OCI-LY7 (cell line): ENCODE measurements at regions not wholly inside any gene's neighbourhood (a gene's known extent, or its start where the extent isn't known, plus 50 kb on each side); places are given as distances from the start of the nearest gene placed in this dataset.

ENCODE experiments used
- BruUV-seq: library from RNA; stranded (reverse); fragments of 400-500 nt; replicated peaks from 2 replicates; lab custom pipeline; 2021; lab: Mats Ljungman, UMichigan
- CTCF ChIA-PET: fragments of 300-600 bp; sonication (Branson Sonifier 250); formaldehyde crosslinking; loops from one replicate; lab custom pipeline; 2022; ENCODE audit warnings: antibody characterized with exemption; ENCODE audit not compliant: unreplicated experiment; lab: Charles Lee
- POLR2A ChIA-PET: fragments of 300-600 bp; sonication (Branson Sonifier 250); formaldehyde crosslinking; loops from one replicate; lab custom pipeline; 2022; ENCODE audit warnings: antibody characterized with exemption; lab: Charles Lee
- DNase-seq: peaks from one replicate; pipeline ENCODE4 v3.0.0-alpha.2; 2015; ENCODE audit warnings: low spot score
- H2AFZ ChIP-seq: fragments of 200-600 bp; sonication (generic), shearing (Covaris generic); 2 replicates; pipeline ENCODE4 v1.6.1; 2014; ENCODE audit warnings: mild to moderate bottlenecking, antibody characterized with exemption, low read length, moderate library complexity
- H3K27ac ChIP-seq: fragments of 200-600 bp; sonication (generic); 2 replicates; pipeline ENCODE4 v1.5.1; 2014; ENCODE audit warnings: mixed run types, low read depth, mild to moderate bottlenecking, moderate library complexity, low read length, inconsistent platforms; ENCODE audit not compliant: poor library complexity, severe bottlenecking
- H3K36me3 ChIP-seq: fragments of 200-600 bp; sonication (generic); 2 replicates; pipeline ENCODE4 v1.6.1; 2014; ENCODE audit warnings: mild to moderate bottlenecking, antibody characterized with exemption, low read length, moderate library complexity, mixed read lengths; ENCODE audit not compliant: insufficient read depth
- H3K4me1 ChIP-seq: fragments of 200-600 bp; sonication (generic); 2 replicates; pipeline ENCODE4 v1.5.1; 2014; ENCODE audit warnings: mild to moderate bottlenecking, low read length; ENCODE audit not compliant: insufficient read depth, poor library complexity, severe bottlenecking
- H3K4me2 ChIP-seq: fragments of 200-600 bp; sonication (generic); 2 replicates; pipeline ENCODE4 v1.6.1; 2014; ENCODE audit warnings: mild to moderate bottlenecking, low read length
- H3K4me3 ChIP-seq: fragments of 200-600 bp; sonication (generic); 2 replicates; pipeline ENCODE4 v1.5.1; 2014; ENCODE audit warnings: mild to moderate bottlenecking, low read depth, low read length; ENCODE audit not compliant: poor library complexity, severe bottlenecking
- H3K79me2 ChIP-seq: fragments of 200-600 bp; sonication (generic); 2 replicates; pipeline ENCODE4 v1.6.1; 2016; ENCODE audit warnings: low read depth, mild to moderate bottlenecking, low read length, moderate library complexity, mixed read lengths; ENCODE audit not compliant: insufficient read depth
- H3K9me2 ChIP-seq: fragments of 200-600 bp; sonication (generic); 2 replicates; pipeline ENCODE4 v1.6.1; 2016; ENCODE audit warnings: mild to moderate bottlenecking, low read length, mixed read lengths; ENCODE audit not compliant: insufficient read depth
- H3K9me3 ChIP-seq: fragments of 200-600 bp; sonication (generic); 2 replicates; pipeline ENCODE4 v1.6.1; 2014; ENCODE audit warnings: mild to moderate bottlenecking, mixed run types, low read length, mixed read lengths
- H4K20me1 ChIP-seq: fragments of 200-600 bp; sonication (generic); 2 replicates; pipeline ENCODE4 v1.6.1; 2014; ENCODE audit warnings: mild to moderate bottlenecking, antibody characterized with exemption, low read length, moderate library complexity, mixed read lengths; ENCODE audit not compliant: insufficient read depth
- EZH2phosphoT487 ChIP-seq: fragments of 200-600 bp; sonication (generic); IDR thresholded peaks from 2 replicates; pipeline ENCODE4 v1.6.1; 2018; ENCODE audit warnings: low read depth, borderline replicate concordance, mild to moderate bottlenecking, mixed run types, antibody characterized with exemption, low read length, moderate library complexity, mixed read lengths
- intact Hi-C: fragments of 100-400 bp; cut with micrococcal nuclease; formaldehyde crosslinking; loops from one replicate; pipeline ENCODE4 v1.10.0; 2022; ENCODE audit not compliant: unreplicated experiment
- TF ChIP-seq, protein P1 (sequence below): fragments of 200-600 bp; sonication (generic); conservative IDR thresholded peaks from 2 replicates; pipeline ENCODE4 v1.5.1; 2014; ENCODE audit warnings: mild to moderate bottlenecking, antibody characterized with exemption, low read length, moderate library complexity, mixed read lengths

DNA sequence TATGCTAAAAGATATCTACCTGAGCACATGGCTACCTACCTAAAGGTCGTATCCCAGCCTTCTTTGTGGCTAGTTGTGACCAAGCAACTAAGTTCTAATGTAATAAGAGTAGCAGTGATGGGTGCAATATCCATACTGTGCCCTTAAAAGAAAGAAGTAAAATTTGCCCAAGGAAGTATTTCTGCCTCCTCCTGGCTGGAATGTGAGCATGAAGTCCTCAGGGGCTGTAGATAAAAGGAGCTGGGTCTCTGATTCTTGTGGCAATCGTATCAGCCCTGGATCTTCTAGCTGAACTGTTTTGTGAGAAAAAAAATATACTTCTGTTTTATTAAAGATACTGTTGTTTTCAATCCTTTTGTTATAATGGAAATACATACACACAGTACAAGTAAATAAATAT is 217.4 kb downstream of the GPAT3 start:
- intact Hi-C loops = no loop called here
- Histone ChIP-seq H3K4me3 (no peak overlapping the region), H3K9me3 (no peaks in the 10 kb centered on the region), H4K20me1 (no peaks in the 10 kb centered on the region), H2AFZ (no peak overlapping the region), H3K79me2 (no peaks in the 10 kb centered on the region), H3K9me2 (no peaks in the 10 kb centered on the region), H3K4me1 (no peaks in the 10 kb centered on the region), H3K4me2 (no peak overlapping the region), H3K27ac (no peak overlapping the region), H3K36me3 (no peaks in the 10 kb centered on the region)
- POLR2A ChIA-PET = interaction anchor here (0.7 kb wide), 1 partner anchor 138 kb away, joined by 3 read pairs; no protein-coding TSS in a partner anchor
- TF ChIP-seq EZH2phosphoT487 = no peak
- TF ChIP-seq, protein P1, sequence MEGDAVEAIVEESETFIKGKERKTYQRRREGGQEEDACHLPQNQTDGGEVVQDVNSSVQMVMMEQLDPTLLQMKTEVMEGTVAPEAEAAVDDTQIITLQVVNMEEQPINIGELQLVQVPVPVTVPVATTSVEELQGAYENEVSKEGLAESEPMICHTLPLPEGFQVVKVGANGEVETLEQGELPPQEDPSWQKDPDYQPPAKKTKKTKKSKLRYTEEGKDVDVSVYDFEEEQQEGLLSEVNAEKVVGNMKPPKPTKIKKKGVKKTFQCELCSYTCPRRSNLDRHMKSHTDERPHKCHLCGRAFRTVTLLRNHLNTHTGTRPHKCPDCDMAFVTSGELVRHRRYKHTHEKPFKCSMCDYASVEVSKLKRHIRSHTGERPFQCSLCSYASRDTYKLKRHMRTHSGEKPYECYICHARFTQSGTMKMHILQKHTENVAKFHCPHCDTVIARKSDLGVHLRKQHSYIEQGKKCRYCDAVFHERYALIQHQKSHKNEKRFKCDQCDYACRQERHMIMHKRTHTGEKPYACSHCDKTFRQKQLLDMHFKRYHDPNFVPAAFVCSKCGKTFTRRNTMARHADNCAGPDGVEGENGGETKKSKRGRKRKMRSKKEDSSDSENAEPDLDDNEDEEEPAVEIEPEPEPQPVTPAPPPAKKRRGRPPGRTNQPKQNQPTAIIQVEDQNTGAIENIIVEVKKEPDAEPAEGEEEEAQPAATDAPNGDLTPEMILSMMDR = no peak
- CTCF ChIA-PET = no interaction called here
- BruUV-seq = no TSS peak
- DNase-seq = no peak

DNA sequence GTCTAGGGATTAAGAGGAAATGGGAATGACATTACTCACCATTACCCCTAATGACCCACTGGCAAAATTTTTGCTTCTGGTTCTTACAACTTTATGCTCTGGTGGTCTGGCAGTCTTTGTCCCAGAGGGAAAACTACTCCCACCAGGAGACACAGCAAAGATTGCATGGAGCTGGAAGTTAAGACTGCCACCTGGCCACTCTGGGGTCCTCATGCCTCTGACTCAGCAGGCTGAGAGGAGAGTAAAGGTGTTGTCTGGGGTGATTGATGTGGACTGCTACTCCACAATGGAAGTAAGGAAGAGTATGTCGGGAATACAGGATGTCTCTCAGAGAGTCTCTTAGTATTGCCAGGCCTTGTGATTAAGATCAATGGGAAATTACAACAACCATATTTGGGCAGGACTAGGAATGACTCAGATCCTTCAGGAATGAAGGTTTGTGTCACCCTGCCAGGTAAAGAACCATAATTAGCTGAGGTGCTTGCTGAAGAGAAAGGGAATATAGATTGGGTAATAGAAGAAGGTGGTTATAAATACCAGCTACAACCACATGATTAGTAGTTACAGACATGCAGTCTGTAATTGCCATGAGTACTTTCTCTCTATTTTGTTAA is 215.5 kb downstream of the GPAT3 start:
- Histone ChIP-seq H3K4me1 (no peaks in the 10 kb centered on the region), H3K36me3 (no peaks in the 10 kb centered on the region), H3K9me2 (no peaks in the 10 kb centered on the region), H3K4me3 (no peak overlapping the region), H4K20me1 (no peaks in the 10 kb centered on the region), H3K4me2 (no peak overlapping the region), H3K79me2 (no peaks in the 10 kb centered on the region), H3K9me3 (no peaks in the 10 kb centered on the region), H2AFZ (no peak overlapping the region), H3K27ac (no peak overlapping the region)
- no peak for TF ChIP-seq EZH2phosphoT487
- TF ChIP-seq, protein P1 = no peak
- BruUV-seq = no TSS peak
- POLR2A ChIA-PET = no interaction called here
- intact Hi-C loops = no loop called here
- no peak for DNase-seq
- CTCF ChIA-PET = no interaction called here

DNA sequence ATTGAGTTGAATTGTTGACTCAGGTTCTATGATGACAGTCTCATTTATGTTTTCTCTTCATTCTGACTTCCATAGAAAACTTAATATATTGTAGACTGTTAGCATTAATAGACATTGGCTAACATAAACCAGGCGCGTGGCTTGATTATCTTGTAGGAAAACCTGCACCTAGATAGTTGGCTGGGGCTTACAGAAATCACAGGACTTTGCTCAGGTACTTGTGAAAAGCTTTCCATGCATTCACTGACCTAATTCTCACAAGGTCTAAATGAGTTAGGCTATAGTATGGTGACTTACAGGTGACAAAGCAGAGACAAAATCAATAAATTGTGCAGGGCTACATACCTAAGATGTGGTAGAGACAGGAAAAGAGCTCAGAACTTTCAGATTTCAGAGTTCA is 212.8 kb downstream of the GPAT3 start:
- Histone ChIP-seq H3K9me2 (no peaks in the 10 kb centered on the region), H3K27ac (no peak overlapping the region), H4K20me1 (no peaks in the 10 kb centered on the region), H3K79me2 (no peaks in the 10 kb centered on the region), H3K9me3 (no peaks in the 10 kb centered on the region), H2AFZ (no peak overlapping the region), H3K4me3 (no peak overlapping the region), H3K4me2 (no peak overlapping the region), H3K36me3 (no peaks in the 10 kb centered on the region), H3K4me1 (no peaks in the 10 kb centered on the region)
- BruUV-seq = no TSS peak
- CTCF ChIA-PET = no interaction called here
- POLR2A ChIA-PET = no interaction called here
- DNase-seq = no peak
- intact Hi-C loops = no loop called here
- TF ChIP-seq, protein P1 = no peak
- TF ChIP-seq EZH2phosphoT487 = no peak
